VCaP (cell line): ENCODE measurements at regions not wholly inside any gene's neighbourhood (a gene's known extent, or its start where the extent isn't known, plus 50 kb on each side); places are given as distances from the start of the nearest gene placed in this dataset.

Experiments
- H3K27ac ChIP-seq: fragments of 450-650 bp; 2 replicates; pipeline ENCODE4 v1.5.1; 2017
- CTCF ChIP-seq: fragments of 450-650 bp; conservative IDR thresholded peaks from 2 replicates; pipeline ENCODE4 v1.5.1; 2017; ENCODE audit warnings: mild to moderate bottlenecking, moderate library complexity

- H3K27ac ChIP-seq = no peak overlapping the region
- TF ChIP-seq CTCF = no peak
These were observed 454.7 kb downstream of the TFAP2B start for GRCh38 chr6:51273228-51273961.

GRCh38 chr6:51277474-51277873 lies 458.8 kb downstream of the TFAP2B start:
- no peak overlapping the region for H3K27ac ChIP-seq
- no peak for TF ChIP-seq CTCF

GRCh38 chr6:51282026-51282425 lies 463.4 kb downstream of the TFAP2B start:
- no peak for TF ChIP-seq CTCF

GRCh38 chr6:51283723-51284355 lies 465.2 kb downstream of the TFAP2B start:
- no peak overlapping the region for H3K27ac ChIP-seq
- TF ChIP-seq CTCF = no peak

More at GRCh38 chr6:51282026-51282425, 463.4 kb downstream of the TFAP2B start:
- H3K27ac ChIP-seq = no peak overlapping the region

GRCh38 chr6:51285876-51286275 lies 467.2 kb downstream of the TFAP2B start:
- H3K27ac ChIP-seq = no peak overlapping the region
- TF ChIP-seq CTCF = no peak

GRCh38 chr6:51289041-51289440 lies 470.4 kb downstream of the TFAP2B start:
- H3K27ac ChIP-seq = no peak overlapping the region
- TF ChIP-seq CTCF = no peak

GRCh38 chr6:51292659-51293058 lies 474.0 kb downstream of the TFAP2B start:
- H3K27ac ChIP-seq = no peak overlapping the region
- no peak for TF ChIP-seq CTCF
